GM20431 (cell line): ENCODE measurements at regions not wholly inside any gene's neighbourhood (a gene's known extent, or its start where the extent isn't known, plus 50 kb on each side); places are given as distances from the start of the nearest gene placed in this dataset.

ENCODE experiments used
- in situ Hi-C: fragments of 300-500 bp; cut with MseI, MboI; formaldehyde crosslinking; loops from one replicate; pipeline ENCODE4 v1.15.0; 2020; ENCODE audit warnings: low sequenced_read_pairs; ENCODE audit not compliant: unreplicated experiment

DNA sequence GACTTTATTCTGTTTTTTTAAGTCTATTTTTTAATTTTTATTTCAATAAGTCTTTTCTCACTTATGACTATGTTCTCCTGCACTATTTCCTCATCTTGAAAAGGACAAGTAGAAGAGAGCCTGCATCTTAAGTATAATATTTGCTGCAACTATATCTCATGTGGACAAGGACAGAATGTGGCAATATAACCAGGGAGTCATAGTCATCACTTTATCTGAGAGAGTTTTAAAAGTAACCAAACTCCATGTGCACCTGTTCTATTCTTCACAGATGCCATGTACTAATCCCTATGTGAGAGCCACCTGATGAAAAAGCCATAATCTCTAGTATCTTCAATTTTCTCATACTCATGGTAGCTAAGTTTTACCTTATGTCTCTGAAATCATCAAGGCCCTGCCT, 104.2 kb upstream of the SOX6 start:
- in situ Hi-C loops, result no loop called here

DNA sequence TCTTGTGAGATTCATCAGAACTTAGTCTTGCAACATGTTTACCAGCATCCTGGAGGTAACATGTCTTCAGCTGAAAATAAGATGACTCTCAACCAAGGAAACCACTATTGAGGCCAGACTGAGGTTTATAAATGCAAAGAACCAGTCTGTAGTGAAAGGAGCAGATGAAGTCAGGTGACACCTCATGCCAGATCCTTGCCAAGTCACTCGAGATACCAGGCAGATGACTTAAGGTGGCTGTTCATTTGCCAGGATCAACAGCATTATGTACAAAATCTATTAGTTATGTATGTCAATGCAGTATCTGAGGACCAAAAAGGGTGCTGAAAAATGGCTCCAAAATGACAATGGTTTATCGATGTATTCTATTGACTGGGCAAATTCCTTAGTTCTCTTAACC, 100.0 kb upstream of the SOX6 start:
- in situ Hi-C loops, result no loop called here

DNA sequence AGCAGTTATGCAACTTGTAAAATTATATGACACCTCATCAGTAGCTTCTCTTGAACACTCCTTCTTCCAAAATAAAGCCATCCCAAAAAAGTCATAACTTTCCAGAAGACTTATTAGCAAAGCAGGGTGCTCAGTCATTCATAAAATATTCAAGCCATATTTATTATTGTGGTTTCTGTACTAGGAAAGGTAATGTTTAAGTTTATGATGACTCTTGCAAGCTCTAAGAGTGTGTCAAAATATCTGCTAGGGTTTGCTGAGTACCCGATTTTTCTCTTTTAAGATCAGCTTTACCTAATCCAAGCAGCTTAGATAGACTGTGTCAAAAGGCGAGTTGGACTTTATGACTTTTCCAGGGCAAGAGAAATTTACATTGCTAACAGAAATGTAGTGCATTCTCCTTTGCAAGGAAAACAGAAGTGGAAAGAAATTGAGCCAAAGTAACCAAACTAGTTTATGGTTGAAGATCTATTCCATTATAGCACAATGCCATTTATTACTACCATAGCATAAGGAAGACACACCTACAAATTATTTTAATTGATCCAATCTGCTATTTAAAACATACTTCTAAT, 98.0 kb upstream of the SOX6 start:
- in situ Hi-C loops, result no loop called here

- in situ Hi-C loops, result no loop called here
Observed at GRCh38 chr11:16448123-16448717, 91.9 kb upstream of the SOX6 start.

DNA sequence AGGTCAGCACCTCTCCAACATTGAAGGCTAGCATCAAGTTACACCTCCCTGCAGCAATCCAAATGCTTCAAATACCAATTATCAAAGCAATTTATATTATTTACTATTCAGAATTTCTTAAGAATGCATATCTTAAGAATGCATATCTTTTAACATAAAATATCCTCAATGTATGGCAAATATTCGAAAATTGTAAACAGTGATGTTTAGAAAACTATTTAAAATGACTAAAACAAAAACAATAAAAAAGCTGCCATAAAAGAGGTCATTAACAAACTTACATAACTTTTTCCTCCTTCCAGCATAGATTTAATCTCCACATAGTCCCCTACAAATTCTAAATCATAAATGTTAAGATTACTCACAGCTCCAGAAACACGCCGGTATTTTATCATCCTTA, 85.1 kb upstream of the SOX6 start:
- in situ Hi-C loops, result no loop called here

GRCh38 chr11:16440136-16440535, 83.8 kb upstream of the SOX6 start:
- in situ Hi-C loops, result no loop called here

GRCh38 chr11:16434036-16434435, 77.7 kb upstream of the SOX6 start:
- in situ Hi-C loops, result no loop called here

- in situ Hi-C loops, result no loop called here
Observed at GRCh38 chr11:16430674-16431073, 74.3 kb upstream of the SOX6 start.

DNA sequence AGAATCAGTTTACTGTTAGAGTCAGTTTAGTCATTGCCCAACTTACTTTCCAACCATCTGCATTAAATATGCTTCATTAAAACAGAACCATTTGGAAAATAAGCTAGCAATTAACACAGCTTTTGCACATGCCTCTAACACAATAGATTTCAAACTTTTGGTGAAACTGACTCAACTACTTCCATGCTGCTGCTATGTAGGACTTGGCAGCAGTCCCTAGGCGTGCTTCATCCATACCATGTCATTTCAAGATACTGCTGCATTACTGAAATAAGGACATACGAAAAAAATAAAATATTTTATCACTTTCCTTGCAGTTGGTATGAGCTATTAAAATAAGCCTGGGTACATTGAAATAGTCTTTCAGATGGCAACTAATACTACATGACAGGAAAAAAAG, 65.5 kb upstream of the SOX6 start:
- in situ Hi-C loops, result no loop called here

DNA sequence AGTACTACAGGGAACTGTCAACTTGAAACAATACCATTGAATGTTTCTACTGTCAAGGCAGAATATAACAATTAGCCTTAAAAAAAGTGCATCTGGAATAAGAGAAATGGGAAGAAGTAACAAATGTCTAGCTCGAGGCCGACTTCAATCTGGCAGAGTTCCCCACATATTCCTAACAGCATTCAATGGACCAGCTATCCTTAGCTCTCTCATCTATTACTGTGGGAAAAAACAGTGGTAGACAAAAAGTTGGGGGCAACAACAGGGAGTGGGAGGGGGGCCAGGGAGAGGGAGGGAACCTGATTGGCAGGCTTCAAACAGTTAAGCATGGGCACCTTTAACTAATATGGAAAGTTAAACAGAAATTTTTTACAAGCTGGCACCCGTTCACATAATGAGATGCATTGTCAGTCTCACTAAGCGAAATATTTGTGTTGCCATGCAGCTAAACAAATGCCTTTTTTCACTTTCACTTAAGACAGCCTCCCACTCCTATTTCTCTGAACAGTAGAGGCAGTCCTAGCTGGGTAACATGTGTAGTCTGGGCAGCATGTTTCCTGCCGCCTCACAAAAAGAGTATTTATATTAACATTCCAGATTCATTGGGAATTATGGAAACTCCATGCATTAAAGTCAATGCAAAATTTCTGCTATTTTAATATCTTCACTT, 62.2 kb upstream of the SOX6 start:
- in situ Hi-C loops, result no loop called here

DNA sequence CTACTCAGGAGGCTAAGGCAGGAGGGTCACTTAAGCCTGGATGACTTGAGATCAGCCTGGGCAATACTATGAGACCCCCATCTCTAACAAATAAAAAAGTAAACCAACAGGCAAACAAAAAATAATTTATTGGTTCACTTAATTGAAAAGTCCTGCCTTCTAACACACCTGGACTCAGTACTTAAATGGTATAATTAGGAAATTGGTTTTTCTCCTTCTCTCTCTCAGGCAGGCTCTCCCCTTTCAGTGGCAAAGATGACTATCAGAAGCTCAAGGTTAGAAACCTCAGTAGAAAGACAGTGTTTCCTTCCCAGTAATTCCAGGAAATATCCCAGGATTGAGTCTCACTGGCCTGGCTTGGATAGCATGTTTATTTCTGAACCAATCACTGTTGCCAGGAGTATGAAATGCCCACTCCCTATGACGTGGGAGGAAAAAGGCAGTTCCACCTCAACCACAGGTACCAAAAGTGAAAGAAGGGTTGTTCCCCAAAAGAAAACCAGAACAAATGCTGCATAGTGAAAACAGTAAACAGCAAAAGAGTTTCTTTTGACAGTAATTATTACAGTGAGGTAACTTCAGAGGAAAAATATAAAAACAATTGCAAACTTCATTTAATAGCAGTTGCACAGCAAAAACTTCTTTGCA, 56.3 kb upstream of the SOX6 start:
- in situ Hi-C loops, result no loop called here

DNA sequence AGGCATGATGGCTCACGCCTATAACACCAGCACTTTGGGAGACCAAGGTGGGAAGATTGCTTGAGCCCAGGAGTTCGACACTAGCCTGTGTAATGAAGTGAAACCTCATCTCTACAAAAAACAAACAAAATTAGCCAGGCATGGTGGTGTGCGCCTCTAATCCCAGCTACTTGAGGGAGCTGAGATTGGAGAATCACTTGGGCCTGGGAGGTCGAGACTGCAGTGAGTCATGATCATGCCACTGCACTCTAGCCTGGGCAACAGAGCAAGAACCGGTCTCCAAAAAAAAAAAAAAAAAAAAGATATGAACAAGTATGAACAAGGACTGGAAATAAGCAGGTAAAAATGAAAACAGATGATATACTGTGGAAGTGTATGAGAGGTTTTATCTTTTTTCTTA, 54.1 kb upstream of the SOX6 start:
- in situ Hi-C loops, result no loop called here

- in situ Hi-C loops, result no loop called here
Observed at GRCh38 chr11:16408619-16409018, 52.3 kb upstream of the SOX6 start.

DNA sequence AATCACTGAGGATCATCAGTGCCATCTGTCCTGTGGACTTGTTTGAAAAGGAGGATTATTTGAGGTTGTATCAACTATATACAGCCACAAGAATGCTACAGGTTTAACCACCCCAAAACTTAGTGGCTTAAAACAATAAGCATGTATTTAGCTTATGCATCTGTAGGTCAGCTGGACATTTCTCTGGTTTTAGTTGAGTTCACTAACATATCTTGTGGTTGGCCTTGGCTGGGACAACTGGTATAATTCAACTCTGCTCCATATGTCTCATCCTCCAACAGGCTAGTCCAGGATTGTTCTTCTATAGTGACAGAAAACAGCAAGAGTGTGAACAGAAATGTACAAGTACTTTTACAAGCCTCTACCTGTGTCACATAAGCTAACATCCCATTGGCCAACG, 49.9 kb upstream of the SOX6 start:
- in situ Hi-C loops, result no loop called here
